Type B pancreatic cell (in vitro differentiated cells): ENCODE measurements at regions not wholly inside any gene's neighbourhood (a gene's known extent, or its start where the extent isn't known, plus 50 kb on each side); places are given as distances from the start of the nearest gene placed in this dataset.

Experiments used
- DNase-seq: peaks from one replicate; pipeline ENCODE4 v3.0.0; 2021; ENCODE audit warnings: mixed read lengths; ENCODE audit not compliant: unreplicated experiment; ENCODE audit errors: extremely low spot score
- H3K27ac Mint-ChIP-seq: 2 replicates; pipeline ENCODE4 v1.8.0; 2021; ENCODE audit warnings: mild to moderate bottlenecking, mixed read lengths
- H3K27me3 Mint-ChIP-seq: 2 replicates; pipeline ENCODE4 v1.8.0; 2021; ENCODE audit warnings: mixed read lengths
- H3K36me3 Mint-ChIP-seq: 2 replicates; pipeline ENCODE4 v1.8.0; 2021; ENCODE audit warnings: mixed read lengths
- H3K4me1 Mint-ChIP-seq: one replicate; pipeline ENCODE4 v1.8.0; 2021; ENCODE audit warnings: mixed read lengths; ENCODE audit not compliant: unreplicated experiment
- H3K4me3 Mint-ChIP-seq: 2 replicates; pipeline ENCODE4 v1.8.0; 2021; ENCODE audit warnings: mild to moderate bottlenecking, mixed read lengths
- H3K9me3 Mint-ChIP-seq: 2 replicates; pipeline ENCODE4 v1.8.0; 2021; ENCODE audit warnings: mixed read lengths
- TF ChIP-seq, protein P1 (sequence below): fragments of 200-600 bp; sonication (generic); conservative IDR thresholded peaks from 2 replicates; pipeline ENCODE4 v1.5.0; 2021; ENCODE audit warnings: antibody characterized with exemption, mild to moderate bottlenecking

DNA sequence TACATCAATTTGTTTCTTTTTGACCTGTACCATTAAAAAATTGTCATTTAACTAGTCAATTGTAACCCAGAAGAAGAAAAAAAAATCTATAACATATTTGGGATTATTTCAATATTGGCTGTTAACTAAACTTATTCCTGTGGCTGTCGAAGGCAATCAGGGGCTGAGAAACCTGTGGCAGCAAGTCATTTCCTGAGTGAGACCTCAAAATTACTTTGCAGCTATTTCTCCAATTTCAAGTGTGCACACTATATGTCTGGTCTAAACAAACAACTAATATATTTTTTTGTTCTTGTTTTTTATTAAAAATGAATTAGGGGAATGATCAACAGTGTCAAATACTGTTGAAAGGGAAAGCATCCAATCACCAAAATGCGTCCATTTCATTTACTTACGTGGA lies 1357.6 kb upstream of the B3GALT2 start:
- no peaks in the 10 kb centered on the region for H3K4me1 Mint-ChIP-seq
- H3K27me3 Mint-ChIP-seq: no peaks in the 10 kb centered on the region
- TF ChIP-seq, protein P1, sequence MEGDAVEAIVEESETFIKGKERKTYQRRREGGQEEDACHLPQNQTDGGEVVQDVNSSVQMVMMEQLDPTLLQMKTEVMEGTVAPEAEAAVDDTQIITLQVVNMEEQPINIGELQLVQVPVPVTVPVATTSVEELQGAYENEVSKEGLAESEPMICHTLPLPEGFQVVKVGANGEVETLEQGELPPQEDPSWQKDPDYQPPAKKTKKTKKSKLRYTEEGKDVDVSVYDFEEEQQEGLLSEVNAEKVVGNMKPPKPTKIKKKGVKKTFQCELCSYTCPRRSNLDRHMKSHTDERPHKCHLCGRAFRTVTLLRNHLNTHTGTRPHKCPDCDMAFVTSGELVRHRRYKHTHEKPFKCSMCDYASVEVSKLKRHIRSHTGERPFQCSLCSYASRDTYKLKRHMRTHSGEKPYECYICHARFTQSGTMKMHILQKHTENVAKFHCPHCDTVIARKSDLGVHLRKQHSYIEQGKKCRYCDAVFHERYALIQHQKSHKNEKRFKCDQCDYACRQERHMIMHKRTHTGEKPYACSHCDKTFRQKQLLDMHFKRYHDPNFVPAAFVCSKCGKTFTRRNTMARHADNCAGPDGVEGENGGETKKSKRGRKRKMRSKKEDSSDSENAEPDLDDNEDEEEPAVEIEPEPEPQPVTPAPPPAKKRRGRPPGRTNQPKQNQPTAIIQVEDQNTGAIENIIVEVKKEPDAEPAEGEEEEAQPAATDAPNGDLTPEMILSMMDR: no peak
- no peak overlapping the region for H3K27ac Mint-ChIP-seq
- H3K36me3 Mint-ChIP-seq: no peaks in the 10 kb centered on the region
- no peak for DNase-seq
- H3K4me3 Mint-ChIP-seq: no peak overlapping the region
- no peaks in the 10 kb centered on the region for H3K9me3 Mint-ChIP-seq

DNA sequence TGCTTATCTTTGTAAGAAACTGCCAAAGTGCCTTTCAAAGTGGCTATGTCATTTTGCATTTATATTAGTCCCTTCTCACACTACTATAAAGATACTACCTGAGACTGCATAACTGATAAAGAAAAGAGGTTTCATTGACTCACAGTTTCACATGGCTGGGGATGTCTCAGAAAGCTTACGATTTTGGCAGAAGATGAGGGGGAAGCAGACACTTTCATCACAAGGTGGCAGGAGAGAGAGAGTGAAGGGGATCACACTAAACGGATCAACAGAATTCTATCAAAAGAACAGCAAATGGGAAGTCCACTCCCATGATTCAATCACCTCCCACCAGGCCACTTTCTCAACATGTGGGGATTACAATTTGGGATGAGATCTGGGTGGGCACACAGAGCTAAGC lies 1352.0 kb upstream of the B3GALT2 start:
- no peaks in the 10 kb centered on the region for H3K27me3 Mint-ChIP-seq
- H3K4me1 Mint-ChIP-seq: peaks cover 11% of the 10 kb centered on the region
- no peak overlapping the region for H3K4me3 Mint-ChIP-seq
- TF ChIP-seq, protein P1: no peak
- no peak for DNase-seq
- no peak overlapping the region for H3K27ac Mint-ChIP-seq
- no peaks in the 10 kb centered on the region for H3K36me3 Mint-ChIP-seq
- peaks cover 10% of the 10 kb centered on the region for H3K9me3 Mint-ChIP-seq

DNA sequence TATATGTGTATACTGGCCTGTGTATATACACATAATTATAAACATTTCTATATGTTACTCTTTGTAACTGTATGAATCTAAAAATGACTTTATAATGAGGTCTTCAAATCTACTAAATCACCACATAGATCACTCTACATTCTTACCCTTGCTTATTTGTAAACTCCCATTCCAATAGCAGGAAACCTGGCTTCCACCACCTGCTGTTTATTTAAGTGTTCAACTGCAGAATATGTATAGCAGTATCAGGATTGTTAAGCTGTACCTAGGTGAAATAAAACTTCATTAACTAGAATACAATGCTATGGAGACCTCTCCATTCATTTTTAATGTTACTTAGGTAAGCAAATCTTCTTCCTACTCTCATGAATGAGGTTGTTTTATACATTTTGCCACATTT lies 1351.1 kb upstream of the B3GALT2 start:
- TF ChIP-seq, protein P1: no peak
- no peak for DNase-seq
- H3K27me3 Mint-ChIP-seq: no peaks in the 10 kb centered on the region
- H3K27ac Mint-ChIP-seq: no peak overlapping the region
- peaks cover 11% of the 10 kb centered on the region for H3K4me1 Mint-ChIP-seq
- peaks cover 10% of the 10 kb centered on the region for H3K9me3 Mint-ChIP-seq
- no peaks in the 10 kb centered on the region for H3K36me3 Mint-ChIP-seq
- no peak overlapping the region for H3K4me3 Mint-ChIP-seq

DNA sequence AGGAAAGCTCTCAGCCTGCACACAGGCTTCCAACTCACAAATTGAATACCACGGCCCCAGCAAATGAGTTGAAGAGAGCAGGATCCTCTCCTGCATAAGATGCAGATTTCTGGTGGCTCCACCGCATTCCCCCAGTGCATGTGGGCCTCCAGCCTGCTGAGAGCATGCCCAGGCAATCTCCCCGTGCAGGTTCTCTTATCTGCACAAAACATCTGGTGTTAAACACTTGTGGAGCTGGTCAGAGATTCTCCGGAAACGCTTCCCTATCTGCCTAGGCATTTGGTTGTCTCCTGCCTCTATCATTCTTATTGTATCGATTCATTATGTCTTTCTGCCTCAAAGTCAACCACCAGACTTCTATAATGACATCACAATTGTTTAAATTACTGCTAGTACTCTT lies 1349.0 kb upstream of the B3GALT2 start:
- Mint-ChIP-seq H3K27me3 (no peaks in the 10 kb centered on the region), H3K27ac (peak overlapping the region; percentile 64), H3K4me1 (peaks cover 11% of the 10 kb centered on the region), H3K4me3 (peak overlapping the region; percentile 9), H3K36me3 (no peaks in the 10 kb centered on the region), H3K9me3 (peaks cover 10% of the 10 kb centered on the region)
- DNase-seq: no peak
- TF ChIP-seq, protein P1: no peak

DNA sequence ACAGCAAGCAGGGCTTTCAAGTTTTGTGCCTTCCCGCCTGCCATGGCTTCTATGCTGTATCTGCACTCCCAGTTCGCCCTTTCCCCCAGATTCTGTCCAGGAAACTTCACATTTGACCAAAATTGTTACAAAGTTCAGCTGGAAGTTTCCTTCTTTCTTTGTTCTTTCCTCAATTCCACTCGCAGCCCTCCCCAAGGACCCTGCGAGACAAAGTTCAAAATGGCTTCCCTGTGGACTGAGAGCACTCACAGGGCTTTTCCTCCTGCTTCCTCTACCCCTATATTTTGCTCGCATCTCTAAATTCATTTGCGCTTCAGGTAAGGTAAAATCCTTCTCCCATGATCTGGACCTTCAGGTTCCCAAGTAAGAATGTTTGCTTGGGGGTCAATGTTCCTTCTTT lies 1348.4 kb upstream of the B3GALT2 start:
- no peak for DNase-seq
- H3K27ac Mint-ChIP-seq: peak overlapping the region; percentile 64
- TF ChIP-seq, protein P1: no peak
- no peaks in the 10 kb centered on the region for H3K27me3 Mint-ChIP-seq
- no peak overlapping the region for H3K4me3 Mint-ChIP-seq
- H3K9me3 Mint-ChIP-seq: peaks cover 10% of the 10 kb centered on the region
- H3K4me1 Mint-ChIP-seq: peaks cover 11% of the 10 kb centered on the region
- no peaks in the 10 kb centered on the region for H3K36me3 Mint-ChIP-seq

DNA sequence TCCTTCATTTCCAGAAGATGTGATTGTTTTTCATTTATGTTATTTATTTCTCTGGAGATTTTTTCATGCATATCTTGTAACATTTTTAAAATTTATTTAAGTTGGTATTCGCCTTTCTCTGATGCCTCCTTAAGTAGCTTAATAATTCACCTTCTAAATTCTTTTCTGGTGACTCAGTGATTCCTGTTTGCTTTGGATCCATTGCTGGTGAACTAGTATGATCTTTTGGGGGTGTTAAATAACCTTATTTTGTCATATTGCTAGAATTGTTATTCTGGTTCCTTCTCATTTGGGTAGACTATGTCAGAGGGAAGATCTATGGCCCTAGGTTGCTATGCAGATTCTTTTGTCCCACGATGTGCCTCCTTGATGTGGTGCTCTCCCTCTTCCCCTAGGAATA lies 1347.2 kb upstream of the B3GALT2 start:
- H3K27ac Mint-ChIP-seq: no peak overlapping the region
- no peaks in the 10 kb centered on the region for H3K27me3 Mint-ChIP-seq
- H3K9me3 Mint-ChIP-seq: peaks cover 10% of the 10 kb centered on the region
- TF ChIP-seq, protein P1: no peak
- H3K4me3 Mint-ChIP-seq: no peak overlapping the region
- DNase-seq: no peak
- H3K4me1 Mint-ChIP-seq: peaks cover 11% of the 10 kb centered on the region
- no peaks in the 10 kb centered on the region for H3K36me3 Mint-ChIP-seq
